Large intestine (tissue), 3 donors: ENCODE measurements at regions not wholly inside any gene's neighbourhood (a gene's known extent, or its start where the extent isn't known, plus 50 kb on each side); places are given as distances from the start of the nearest gene placed in this dataset.
A peak's percentile ranks its signal among the peaks of the same experiment; 100 is the strongest.

ENCODE experiments used
- DNase-seq, 2 donors: peaks; one replicate each; pipeline versions ENCODE4 v3.0.0 to v3.0.0-alpha.2; 2013
- H3K27ac ChIP-seq: one replicate; pipeline ENCODE4 v1.5.1; 2013; ENCODE audit warnings: low read length
- H3K27me3 ChIP-seq: 2 replicates; pipeline ENCODE4 v1.6.1; 2013; ENCODE audit warnings: low read length; ENCODE audit not compliant: control insufficient read depth, insufficient read depth
- H3K36me3 ChIP-seq: 2 replicates; pipeline ENCODE4 v1.6.1; 2013; ENCODE audit warnings: low read length; ENCODE audit not compliant: control insufficient read depth, insufficient read depth
- H3K4me1 ChIP-seq: one replicate; pipeline ENCODE4 v1.6.1; 2013; ENCODE audit warnings: low read length; ENCODE audit not compliant: control insufficient read depth, insufficient read depth
- H3K4me3 ChIP-seq: one replicate; pipeline ENCODE4 v1.5.1; 2013; ENCODE audit warnings: low read length
- H3K9me3 ChIP-seq: one replicate; pipeline ENCODE4 v1.6.1; 2013; ENCODE audit warnings: mild to moderate bottlenecking, low read depth, low read length, moderate library complexity; ENCODE audit not compliant: control insufficient read depth
- WGBS: methylation state at CpG from one replicate; pipeline ENCODE4 v1.1.5; 2013; ENCODE audit warnings: low lambda C conversion rate; ENCODE audit not compliant: insufficient coverage; 5-methylcytosine and 5-hydroxymethylcytosine counted together

DNA sequence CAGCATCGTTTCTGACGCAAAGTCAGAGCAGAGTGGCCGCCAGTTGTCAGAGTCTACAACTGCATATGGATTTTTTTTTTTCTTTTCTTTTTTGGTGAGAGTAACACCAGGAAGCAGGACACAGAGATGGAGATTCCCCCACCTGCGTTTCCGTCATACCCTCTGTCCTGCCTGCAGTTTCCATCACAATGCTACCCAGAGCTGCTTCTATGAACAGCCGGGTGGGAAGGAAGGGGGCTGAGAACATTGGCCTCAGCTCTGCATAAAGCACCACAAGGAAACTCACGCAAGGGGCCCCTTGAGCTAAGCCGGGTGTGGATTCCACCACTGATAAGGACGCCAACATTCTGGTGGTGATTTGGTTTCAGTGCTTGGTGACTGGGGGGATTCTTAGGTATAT lies 183.5 kb upstream of the AFDN start:
- Histone ChIP-seq H3K27me3 (no peaks in the 10 kb centered on the region), H3K9me3 (no peaks in the 10 kb centered on the region), H3K4me3 (no peak overlapping the region), H3K36me3 (no peaks in the 10 kb centered on the region), H3K27ac (no peak overlapping the region), H3K4me1 (peaks cover 2% of the 10 kb centered on the region)
- WGBS: no CpG with 5 or more reads among the region's 9 CpGs
- no peak for DNase-seq

DNA sequence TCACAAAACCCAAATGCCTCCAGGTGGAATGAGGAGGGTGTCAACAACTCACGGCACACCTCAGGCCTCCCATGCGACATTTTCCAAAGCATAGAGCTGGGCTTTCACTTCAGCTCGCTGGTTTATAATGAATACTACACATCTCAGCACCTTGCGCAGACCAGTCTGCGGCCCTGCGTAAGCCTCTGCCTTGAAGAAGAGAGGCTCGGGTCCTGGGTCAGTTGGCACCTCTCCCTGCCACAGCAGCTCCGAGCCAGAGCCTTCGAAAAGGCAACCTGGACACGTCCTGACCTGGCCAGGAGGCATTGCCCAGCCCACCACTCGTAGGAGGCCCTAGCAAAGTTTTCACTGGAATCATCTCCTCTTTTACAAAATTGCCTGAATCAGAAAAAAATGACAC lies 183.0 kb upstream of the AFDN start:
- no peak overlapping the region for H3K4me3 ChIP-seq
- no CpG with 5 or more reads among the region's 11 CpGs for WGBS
- H3K4me1 ChIP-seq: peaks cover 7% of the 10 kb centered on the region
- no peaks in the 10 kb centered on the region for H3K27me3 ChIP-seq
- H3K27ac ChIP-seq: no peak overlapping the region
- H3K9me3 ChIP-seq: no peaks in the 10 kb centered on the region
- no peak for DNase-seq
- H3K36me3 ChIP-seq: no peaks in the 10 kb centered on the region

DNA sequence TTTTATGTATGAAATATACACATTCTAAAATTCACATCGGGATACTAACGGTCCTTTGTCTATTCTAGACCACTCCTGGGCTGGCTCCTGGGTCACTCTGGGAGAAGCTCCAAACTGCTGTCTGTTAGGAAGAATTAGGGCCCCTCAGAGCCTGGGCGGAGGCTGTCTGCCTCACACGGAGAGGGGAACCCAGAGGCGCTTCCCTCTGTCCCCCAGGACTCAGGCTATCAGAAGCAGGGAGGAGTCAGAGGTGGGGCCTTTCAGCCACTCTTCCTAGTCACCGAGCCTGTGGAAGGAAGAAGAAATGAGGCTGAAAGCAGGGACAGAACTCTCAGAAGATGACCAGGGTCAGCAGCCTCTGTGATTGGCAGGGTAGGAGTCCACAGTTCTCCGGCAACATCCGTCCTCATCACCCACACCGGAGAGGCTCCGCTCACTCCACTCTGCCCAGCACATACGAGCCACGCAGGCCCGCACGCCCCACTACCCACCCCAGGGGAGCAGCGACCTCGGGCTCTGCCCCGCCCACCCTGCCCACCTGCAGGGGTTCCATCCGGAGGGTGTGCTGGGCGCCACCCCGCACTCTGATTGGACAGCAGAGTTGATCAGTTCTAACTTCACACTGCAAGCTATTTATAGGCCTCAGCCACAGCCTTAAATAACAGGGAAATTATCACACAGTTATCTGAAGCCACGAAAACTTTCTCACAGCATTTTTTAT lies 182.1 kb upstream of the AFDN start:
- WGBS: 83% methylated on average over 1 of the region's 21 CpGs
- DNase-seq: no peak
- Histone ChIP-seq H3K4me3 (no peak overlapping the region), H3K9me3 (no peaks in the 10 kb centered on the region), H3K4me1 (peaks cover 10% of the 10 kb centered on the region), H3K36me3 (no peaks in the 10 kb centered on the region), H3K27me3 (no peaks in the 10 kb centered on the region), H3K27ac (no peak overlapping the region)

DNA sequence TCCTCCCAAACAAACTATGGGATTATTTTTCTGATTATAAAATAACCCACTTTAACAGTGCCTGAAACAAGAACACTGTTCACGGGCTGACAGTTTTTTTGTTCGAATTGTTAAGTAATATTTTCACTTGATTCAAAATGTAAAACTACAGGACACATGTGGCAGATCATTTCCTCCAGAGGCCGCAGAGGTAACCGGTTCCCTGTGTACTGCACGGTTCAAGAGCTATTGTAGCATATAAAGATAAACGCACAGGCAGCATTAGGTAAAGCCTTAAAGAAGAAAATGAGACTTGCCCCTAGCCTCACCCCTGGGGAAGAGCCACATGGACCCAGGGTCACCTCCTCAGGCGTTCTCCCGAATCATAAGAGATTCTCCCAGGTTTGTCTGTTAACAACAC lies 181.3 kb upstream of the AFDN start:
- Histone ChIP-seq H3K36me3 (no peaks in the 10 kb centered on the region), H3K4me3 (no peak overlapping the region), H3K27ac (no peak overlapping the region), H3K27me3 (no peaks in the 10 kb centered on the region), H3K4me1 (peaks cover 10% of the 10 kb centered on the region), H3K9me3 (no peaks in the 10 kb centered on the region)
- WGBS: no CpG with 5 or more reads among the region's 8 CpGs
- DNase-seq: no peak

DNA sequence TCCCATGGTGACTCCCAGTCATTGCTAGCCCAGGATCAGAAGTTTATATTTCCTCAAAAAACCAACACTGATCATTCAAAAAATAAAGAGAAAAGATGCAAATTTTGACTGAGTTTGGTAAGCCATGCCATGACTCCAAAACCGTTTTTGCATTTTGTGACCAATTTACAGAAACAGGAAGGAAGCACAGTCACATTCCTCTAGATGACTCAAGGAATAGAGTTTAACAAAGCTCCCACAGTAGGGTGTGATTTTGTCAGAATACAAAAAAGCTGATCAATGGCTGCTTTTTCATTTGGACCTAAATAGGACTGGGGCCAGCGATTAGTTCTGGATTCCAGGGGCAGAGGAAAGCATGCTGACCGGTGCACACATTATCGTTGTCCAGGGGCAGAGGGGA lies 179.4 kb upstream of the AFDN start:
- no peak overlapping the region for H3K4me3 ChIP-seq
- DNase-seq: no peak
- 80% methylated on average over 2 of the region's 4 CpGs for WGBS
- H3K36me3 ChIP-seq: no peaks in the 10 kb centered on the region
- H3K4me1 ChIP-seq: peaks cover 10% of the 10 kb centered on the region
- H3K9me3 ChIP-seq: peaks cover 1% of the 10 kb centered on the region
- no peaks in the 10 kb centered on the region for H3K27me3 ChIP-seq
- no peak overlapping the region for H3K27ac ChIP-seq

DNA sequence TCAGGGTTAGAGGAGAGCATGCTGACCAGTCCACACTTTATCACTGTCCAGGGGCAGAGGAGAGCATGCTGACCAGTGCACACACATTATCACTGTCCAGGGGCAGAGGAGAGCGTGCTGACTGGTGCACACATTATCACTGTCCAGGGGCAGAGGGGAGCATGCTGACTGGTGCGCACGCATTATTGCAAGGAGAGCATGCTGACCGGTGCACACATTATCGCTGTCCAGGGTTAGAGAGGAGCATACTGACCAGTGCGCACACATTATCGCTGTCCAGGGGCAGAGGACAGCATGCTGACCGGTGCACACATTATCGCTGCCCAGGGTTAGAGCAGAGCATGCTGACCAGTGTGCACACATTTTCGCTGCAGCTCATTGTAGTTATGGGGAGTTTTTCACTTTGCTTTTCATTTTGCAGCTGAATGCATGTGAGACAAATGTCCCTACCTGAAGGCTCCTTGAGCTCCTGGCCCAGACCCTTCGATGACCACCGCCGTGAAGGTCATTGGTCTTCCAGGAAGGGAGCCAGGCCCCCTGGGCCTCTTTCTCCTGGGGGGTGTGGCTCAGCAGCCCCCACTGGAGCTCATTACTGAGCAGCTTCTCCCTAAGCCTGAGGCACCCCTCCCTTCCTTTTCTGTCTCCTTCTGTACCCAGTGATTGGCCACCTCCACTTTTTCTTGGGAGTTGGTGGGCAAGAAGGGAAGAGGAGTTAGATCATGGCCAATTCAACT lies 178.8 kb upstream of the AFDN start:
- WGBS: no CpG with 5 or more reads among the region's 13 CpGs
- H3K4me3 ChIP-seq: no peak overlapping the region
- peak overlapping the region; percentile 5 for H3K27ac ChIP-seq
- H3K36me3 ChIP-seq: no peaks in the 10 kb centered on the region
- no peak for DNase-seq
- H3K27me3 ChIP-seq: no peaks in the 10 kb centered on the region
- peaks cover 10% of the 10 kb centered on the region for H3K4me1 ChIP-seq
- peaks cover 2% of the 10 kb centered on the region for H3K9me3 ChIP-seq

DNA sequence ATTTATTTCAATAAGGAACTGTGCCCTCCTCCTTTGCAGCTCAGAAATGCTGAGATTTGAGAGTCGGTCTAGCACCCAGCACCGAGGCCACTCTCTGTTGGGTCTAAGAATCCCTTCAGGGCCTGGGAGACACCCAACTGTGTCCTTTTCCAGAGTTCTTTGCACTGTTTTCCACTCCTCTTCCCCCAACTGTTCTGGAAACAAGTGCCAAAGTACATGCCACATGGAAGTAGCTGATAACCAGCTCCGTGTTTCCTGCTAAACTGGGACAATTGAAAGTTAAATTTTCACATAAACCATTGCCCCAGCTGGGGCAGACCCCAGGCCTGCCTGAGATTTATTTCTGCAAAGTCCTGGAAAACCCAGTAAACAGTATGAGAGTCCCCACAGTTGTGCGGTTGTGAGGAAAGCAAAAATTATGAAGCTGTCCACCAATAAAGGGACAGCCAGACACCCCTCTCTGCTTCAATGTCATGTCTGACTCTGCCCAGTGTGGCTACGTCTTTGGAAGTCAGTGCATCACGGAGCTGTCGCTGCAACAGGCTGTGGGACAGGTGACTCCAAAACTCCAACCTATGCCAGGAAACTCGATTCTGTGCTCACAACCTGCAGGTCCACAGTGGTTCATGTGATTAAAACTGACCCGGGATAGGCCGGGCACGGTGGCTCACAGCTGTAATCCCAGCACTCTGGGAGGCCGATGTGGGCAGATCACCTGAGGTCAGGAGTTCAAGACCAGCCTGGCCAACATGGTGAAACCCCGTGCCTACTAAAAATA lies 178.0 kb upstream of the AFDN start:
- H3K4me3 ChIP-seq: no peak overlapping the region
- peak in 1 of 2 donors; percentile 63 for DNase-seq
- peaks cover 10% of the 10 kb centered on the region for H3K4me1 ChIP-seq
- WGBS: no CpG with 5 or more reads among the region's 13 CpGs
- H3K27ac ChIP-seq: peak overlapping the region; percentile 5
- peaks cover 2% of the 10 kb centered on the region for H3K9me3 ChIP-seq
- H3K36me3 ChIP-seq: no peaks in the 10 kb centered on the region
- H3K27me3 ChIP-seq: no peaks in the 10 kb centered on the region

DNA sequence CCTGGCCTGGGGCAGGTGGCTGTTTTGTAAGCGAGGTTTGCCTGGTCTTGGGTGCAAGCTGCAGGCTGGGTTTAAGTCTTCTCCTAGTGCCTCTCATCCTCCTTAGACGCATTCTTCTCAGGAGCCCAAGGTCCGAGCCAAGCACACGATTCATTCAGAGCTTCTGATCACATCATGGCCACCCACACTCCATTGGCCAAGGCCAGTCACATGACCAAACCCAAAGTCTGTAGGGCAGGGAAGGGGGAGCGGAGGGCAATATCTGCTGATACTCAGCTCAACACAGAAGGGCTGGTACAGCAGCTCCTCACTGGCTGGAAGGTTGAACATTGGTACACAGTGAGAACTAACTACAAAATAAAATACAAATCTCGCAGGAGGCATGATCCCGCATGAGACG lies 177.2 kb upstream of the AFDN start:
- no CpG with 5 or more reads among the region's 8 CpGs for WGBS
- Histone ChIP-seq H3K36me3 (no peaks in the 10 kb centered on the region), H3K4me1 (peaks cover 10% of the 10 kb centered on the region), H3K27me3 (no peaks in the 10 kb centered on the region), H3K27ac (no peak overlapping the region), H3K4me3 (no peak overlapping the region), H3K9me3 (peaks cover 2% of the 10 kb centered on the region)
- DNase-seq: no peak

DNA sequence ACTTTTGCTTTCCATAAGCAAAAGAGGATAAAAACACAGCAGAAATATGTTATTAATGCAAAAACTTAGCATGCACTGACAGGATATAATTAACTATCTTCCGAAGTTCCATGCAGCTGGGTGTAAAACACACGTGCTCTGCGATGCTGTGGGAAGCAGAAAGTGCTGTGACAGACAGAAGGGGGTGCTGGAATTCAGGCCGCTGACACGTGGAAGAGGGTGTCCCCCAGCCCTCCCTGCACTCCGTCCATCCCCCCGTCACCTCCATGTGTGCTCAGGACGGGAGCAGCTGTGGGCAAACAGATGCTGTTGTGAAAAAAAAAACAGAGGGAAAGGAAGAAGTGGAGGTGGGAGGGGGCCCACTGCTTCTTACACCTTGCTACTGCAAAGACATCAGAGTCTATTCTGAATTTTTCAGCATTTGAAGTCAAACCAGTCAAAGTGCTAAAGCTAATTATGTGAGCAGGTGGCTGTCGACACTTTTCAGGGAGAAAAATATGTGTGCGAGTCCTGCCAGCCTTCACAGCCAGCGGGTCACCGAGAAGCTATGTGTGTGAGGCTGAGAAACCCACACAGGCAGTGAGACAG lies 175.9 kb upstream of the AFDN start:
- 29% methylated on average over 3 of the region's 12 CpGs for WGBS
- no peaks in the 10 kb centered on the region for H3K36me3 ChIP-seq
- H3K9me3 ChIP-seq: peaks cover 2% of the 10 kb centered on the region
- no peak for DNase-seq
- H3K27ac ChIP-seq: no peak overlapping the region
- no peak overlapping the region for H3K4me3 ChIP-seq
- H3K27me3 ChIP-seq: no peaks in the 10 kb centered on the region
- H3K4me1 ChIP-seq: peaks cover 10% of the 10 kb centered on the region

DNA sequence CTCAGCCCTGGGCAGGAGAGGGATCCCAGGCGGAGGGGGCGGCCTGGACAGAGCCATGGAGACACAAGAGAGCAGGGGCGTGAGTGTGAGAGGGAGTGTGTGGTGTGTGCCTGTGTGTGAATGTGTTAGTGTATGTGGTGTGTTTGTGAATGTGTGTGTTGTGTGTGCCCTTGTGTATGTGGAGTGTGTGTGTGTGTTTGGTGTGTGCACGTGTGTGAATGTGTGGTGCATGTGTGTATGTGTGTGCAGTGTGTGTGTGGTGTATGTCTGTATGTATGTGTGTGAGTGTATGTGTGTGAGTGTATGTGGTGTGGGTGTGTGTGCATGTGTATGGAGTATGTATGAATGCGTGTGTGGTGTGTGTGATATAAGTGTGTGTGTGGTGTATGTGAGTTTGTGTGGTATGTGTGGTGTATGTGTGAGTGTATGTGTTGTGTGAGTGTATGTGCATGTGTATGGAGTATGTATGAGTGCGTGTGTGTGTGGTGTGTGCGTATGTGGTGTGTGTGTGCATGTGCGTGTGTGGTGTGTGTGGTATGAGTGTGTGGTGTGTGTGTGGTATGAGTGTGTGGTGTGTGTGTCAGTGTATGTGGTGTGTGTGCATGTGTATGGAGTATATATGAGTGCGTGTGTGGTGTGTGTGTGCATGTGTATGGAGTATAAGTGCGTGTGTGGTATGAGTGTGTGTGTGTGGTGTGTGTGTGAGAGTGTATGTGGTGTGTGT lies 175.2 kb upstream of the AFDN start:
- Histone ChIP-seq H3K4me3 (no peak overlapping the region), H3K9me3 (peaks cover 2% of the 10 kb centered on the region), H3K27ac (no peak overlapping the region), H3K4me1 (peaks cover 10% of the 10 kb centered on the region), H3K27me3 (no peaks in the 10 kb centered on the region), H3K36me3 (no peaks in the 10 kb centered on the region)
- DNase-seq: no peak
- 75% methylated on average over 2 of the region's 10 CpGs for WGBS
